Esophagus squamous epithelium (tissue), 5 donors: ENCODE measurements at regions not wholly inside any gene's neighbourhood (a gene's known extent, or its start where the extent isn't known, plus 50 kb on each side); places are given as distances from the start of the nearest gene placed in this dataset.

Source experiments
- DNase-seq: peaks from one replicate; lab custom pipeline; 2025; lab: John Stamatoyannopoulos, UW
- H3K27ac ChIP-seq, 4 donors: fragments of 200-600 bp; sonication (generic); one replicate each; pipeline ENCODE4 v1.5.1; 2016 to 2019; ENCODE audit warnings: mild to moderate bottlenecking in 1 of 4
- H3K27me3 ChIP-seq, 4 donors: fragments of 200-600 bp; sonication (generic); 1 replicate in 3 of 4; 2 replicates in 1 of 4; pipeline versions ENCODE4 v1.5.1 to v1.6.0; 2017 to 2021; ENCODE audit warnings: antibody characterized with exemption in 1 of 4
- H3K36me3 ChIP-seq, 3 donors: fragments of 200-600 bp; sonication (generic); one replicate each; pipeline ENCODE4 v1.5.1; 2016 to 2019
- H3K4me1 ChIP-seq, 3 donors: fragments of 200-600 bp; sonication (generic); one replicate each; pipeline ENCODE4 v1.5.1; 2017 to 2019
- H3K4me3 ChIP-seq, 4 donors: fragments of 200-600 bp; sonication (generic); 1 replicate in 3 of 4; 2 replicates in 1 of 4; pipeline ENCODE4 v1.5.1; 2016 to 2019; ENCODE audit warnings: mild to moderate bottlenecking in 2 of 4, moderate library complexity in 1 of 4
- H3K9me3 ChIP-seq, 3 donors: fragments of 200-600 bp; sonication (generic); one replicate each; pipeline ENCODE4 v1.5.1; 2016 to 2019
- CTCF ChIP-seq, 6 experiments: fragments of 450-650 bp in 4 of 6; fragments of 200-600 bp in 2 of 6; sonication (generic) in 2 of 6; IDR thresholded peaks; one replicate each; pipeline ENCODE4 v1.5.1; 2016 to 2019; ENCODE audit warnings: antibody characterized with exemption in 6 of 6, mild to moderate bottlenecking in 4 of 6, moderate library complexity in 4 of 6
- POLR2A ChIP-seq, 4 donors: fragments of 450-650 bp; IDR thresholded peaks; one replicate each; pipeline ENCODE4 v1.6.1; 2017; ENCODE audit warnings: antibody characterized with exemption in 4 of 4, mild to moderate bottlenecking in 4 of 4, moderate library complexity in 3 of 4
- WGBS, 2 donors: methylation state at CpG; one replicate each; pipeline ENCODE4 v1.1.5; 2018; 5-methylcytosine and 5-hydroxymethylcytosine counted together
- intact Hi-C: fragments of 100-400 bp; cut with DNase I; formaldehyde crosslinking; loops from one replicate; pipeline ENCODE4 v1.15.0; 2022
- donor health status: DM: yes; HTN: yes; CAD: no.

DNA sequence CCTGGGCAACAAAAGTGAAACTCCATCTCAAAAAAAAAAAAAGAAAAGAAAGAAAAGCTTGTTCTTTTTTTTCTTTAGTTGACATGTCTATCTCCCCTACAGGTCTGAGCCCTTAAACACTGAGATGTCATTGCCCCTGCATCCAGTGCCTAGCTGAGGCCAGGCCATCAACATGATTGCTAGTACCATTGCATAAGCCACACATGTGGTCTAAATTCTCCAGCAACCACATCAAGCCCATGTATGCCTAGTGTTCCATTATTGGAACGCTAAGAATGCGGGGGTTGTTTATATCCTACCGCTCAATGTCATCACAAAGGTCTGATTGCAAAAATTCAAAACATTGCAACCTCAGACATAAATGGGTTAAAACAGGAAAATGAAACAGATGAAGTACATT, 62.7 kb downstream of the NPTX2 start:
- Histone ChIP-seq H3K4me3 (no peak overlapping the region), H3K27ac (no peak overlapping the region), H3K36me3 (no peaks in the 10 kb centered on the region), H3K4me1 (no peaks in the 10 kb centered on the region), H3K27me3 (peaks cover 0 to 19% (median 0%) of the 10 kb centered on the region in 4 donors), H3K9me3 (peaks cover 0 to 13% (median 0%) of the 10 kb centered on the region in 3 donors)
- 30 to 100% methylated on average over 3 of the region's 3 CpGs for whole genome bisulfite sequencing, 2 donors
- no peak for DNase-seq
- no peak for TF ChIP-seq CTCF (IDR thresholded peaks at IDR 0.05)
- no peak for TF ChIP-seq POLR2A (IDR thresholded peaks at IDR 0.05)
- intact Hi-C loops: no loop called here

DNA sequence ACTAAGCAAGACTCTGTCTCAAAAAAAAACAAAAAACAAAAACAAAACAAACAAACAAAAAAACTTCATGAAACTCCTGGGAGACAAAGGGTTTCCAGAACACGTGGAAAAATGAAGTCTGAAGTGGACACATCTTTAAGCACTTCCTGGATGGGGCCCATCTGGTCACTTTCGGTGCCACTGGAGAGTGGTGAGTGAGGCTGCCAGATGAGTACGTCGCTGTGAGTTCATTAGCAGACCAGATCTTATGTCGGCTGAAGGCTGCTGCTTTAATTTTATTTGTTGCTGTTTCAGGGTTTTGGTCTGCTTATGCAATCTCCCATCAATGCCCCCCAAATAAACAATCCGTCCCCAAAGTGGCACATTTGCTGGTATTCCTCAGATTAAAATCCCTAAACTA, 64.4 kb downstream of the NPTX2 start:
- H3K4me3 ChIP-seq: no peak overlapping the region
- H3K9me3 ChIP-seq: peaks cover 0 to 19% (median 0%) of the 10 kb centered on the region in 3 donors
- TF ChIP-seq POLR2A (IDR thresholded peaks at IDR 0.05): no peak
- no peak for TF ChIP-seq CTCF (IDR thresholded peaks at IDR 0.05)
- DNase-seq: no peak
- H3K27ac ChIP-seq: no peak overlapping the region
- peaks cover 0 to 13% (median 0%) of the 10 kb centered on the region in 4 donors for H3K27me3 ChIP-seq
- no peaks in the 10 kb centered on the region for H3K36me3 ChIP-seq
- no peaks in the 10 kb centered on the region for H3K4me1 ChIP-seq
- WGBS, 2 donors: 36 to 47% methylated on average over 6 of the region's 6 CpGs
- intact Hi-C loops: no loop called here

GRCh38 chr7:98681951-98682350, 64.9 kb downstream of the NPTX2 start:
- intact Hi-C loops: no loop called here
- Histone ChIP-seq H3K36me3 (no peaks in the 10 kb centered on the region), H3K27me3 (peaks cover 0 to 11% (median 0%) of the 10 kb centered on the region in 4 donors), H3K4me3 (no peak overlapping the region), H3K4me1 (no peaks in the 10 kb centered on the region), H3K9me3 (peaks cover 0 to 19% (median 0%) of the 10 kb centered on the region in 3 donors), H3K27ac (no peak overlapping the region)
- WGBS, 2 donors: 31 to 40% methylated on average over 13 to 15 of the region's 15 CpGs
- no peak for DNase-seq
- TF ChIP-seq POLR2A (IDR thresholded peaks at IDR 0.05) (no peak), CTCF (IDR thresholded peaks at IDR 0.05) (no peak)

- 59 to 65% methylated on average over 2 of the region's 2 CpGs for WGBS, 2 donors
- H3K4me1 ChIP-seq: no peaks in the 10 kb centered on the region
- no peak for TF ChIP-seq CTCF (IDR thresholded peaks at IDR 0.05)
- TF ChIP-seq POLR2A (IDR thresholded peaks at IDR 0.05): no peak
- H3K9me3 ChIP-seq: peaks cover 0 to 6% (median 0%) of the 10 kb centered on the region in 3 donors
- no peak overlapping the region for H3K27ac ChIP-seq
- peaks cover 0 to 11% (median 0%) of the 10 kb centered on the region in 4 donors for H3K27me3 ChIP-seq
- H3K4me3 ChIP-seq: no peak overlapping the region
- DNase-seq: no peak
- no peaks in the 10 kb centered on the region for H3K36me3 ChIP-seq
- intact Hi-C loops: no loop called here
Measured at GRCh38 chr7:98683514-98683913, 66.4 kb downstream of the NPTX2 start.

- Histone ChIP-seq H3K4me1 (no peaks in the 10 kb centered on the region), H3K4me3 (no peak overlapping the region), H3K27ac (no peak overlapping the region), H3K9me3 (peaks cover 0 to 20% (median 0%) of the 10 kb centered on the region in 3 donors), H3K27me3 (peaks cover 0 to 11% (median 0%) of the 10 kb centered on the region in 4 donors), H3K36me3 (no peaks in the 10 kb centered on the region)
- intact Hi-C loops: no loop called here
- DNase-seq: no peak
- TF ChIP-seq POLR2A (IDR thresholded peaks at IDR 0.05) (no peak), CTCF (IDR thresholded peaks at IDR 0.05) (no peak)
- WGBS, 2 donors: 61 to 93% methylated on average over 4 to 5 of the region's 8 CpGs
Measured at GRCh38 chr7:98685541-98685940, 68.5 kb downstream of the NPTX2 start.
